GM12878 (cell line): ENCODE measurements at regions not wholly inside any gene's neighbourhood (a gene's known extent, or its start where the extent isn't known, plus 50 kb on each side); places are given as distances from the start of the nearest gene placed in this dataset.

Experiments used
- ATAC-seq: fragments of 200-7000 bp; cut with Tn5 transposase; 3 replicates; pipeline ENCODE4 v1.9.1; 2020; ENCODE audit warnings: mild to moderate bottlenecking, moderate library complexity
- BruUV-seq: library from RNA; stranded (reverse); fragments of 400-500 nt; replicated peaks from 2 replicates; lab custom pipeline; 2021; lab: Mats Ljungman, UMichigan
- CTCF ChIA-PET: fragments of 300-600 bp; sonication (Branson Sonifier 250); formaldehyde crosslinking; extraction: SDS; loops from one replicate; lab custom pipeline; 2021; ENCODE audit warnings: inconsistent platforms; lab: Yijun Ruan, JAX
- POLR2A ChIA-PET: fragments of 350-600 bp; formaldehyde crosslinking; extraction: SDS; loops from one replicate; lab custom pipeline; 2021; ENCODE audit warnings: inconsistent platforms; lab: Charles Lee
- RAD21 ChIA-PET: fragments of 300-600 bp; sonication (Branson Sonifier 250); formaldehyde crosslinking; loops from one replicate; lab custom pipeline; 2023; ENCODE audit warnings: antibody characterized with exemption; ENCODE audit not compliant: unreplicated experiment; lab: Charles Lee
- SMC1A ChIA-PET: fragments of 300-600 bp; sonication (Branson Sonifier 250); formaldehyde crosslinking; loops from one replicate; lab custom pipeline; 2023; ENCODE audit not compliant: unreplicated experiment, uncharacterized antibody; lab: Charles Lee
- DNase-seq: peaks from one replicate; pipeline ENCODE4 v3.0.0-alpha.2; 2011; ENCODE audit warnings: low read depth, low spot score
- FAIRE-seq: peaks from 3 replicates; lab custom pipeline; 2011; peaks lifted over from hg19 to GRCh38; lab: Jason Lieb, UNC
- H2AFZ ChIP-seq: 2 replicates; pipeline ENCODE4 v1.6.0; 2011; ENCODE audit warnings: low read depth, low read length, control low read depth; ENCODE audit not compliant: control insufficient read depth
- H3K27ac ChIP-seq: 2 replicates; pipeline ENCODE4 v1.5.1; 2011; ENCODE audit warnings: control low read depth; ENCODE audit not compliant: control insufficient read depth, insufficient read depth
- H3K27me3 ChIP-seq, 2 experiments: replicated peaks in 1 of 2; 2 replicates each; pipeline versions ENCODE4 v1.6.0 to v1.6.1; 2011; ENCODE audit warnings: low read length in 1 of 2; ENCODE audit not compliant: control insufficient read depth in 2 of 2, insufficient read depth in 2 of 2
- H3K36me3 ChIP-seq, 2 experiments: 2 replicates each; pipeline ENCODE4 v1.5.1; 2011; ENCODE audit warnings: low read length in 1 of 2; ENCODE audit not compliant: control insufficient read depth in 2 of 2, insufficient read depth in 2 of 2
- H3K4me1 ChIP-seq: 2 replicates; pipeline ENCODE4 v1.6.1; 2011; ENCODE audit warnings: mild to moderate bottlenecking, low read length, moderate library complexity, mixed read lengths; ENCODE audit not compliant: control insufficient read depth, insufficient read depth
- H3K4me2 ChIP-seq: 2 replicates; pipeline ENCODE4 v1.6.0; 2011; ENCODE audit warnings: control low read depth; ENCODE audit not compliant: control insufficient read depth, insufficient read depth
- H3K4me3 ChIP-seq: fragments of 200-600 bp; sonication (generic); 2 replicates; pipeline ENCODE4 v1.5.1; 2016
- H3K79me2 ChIP-seq: 2 replicates; pipeline ENCODE4 v1.6.0; 2011; ENCODE audit warnings: low read length; ENCODE audit not compliant: control insufficient read depth, insufficient read depth
- H3K9ac ChIP-seq: 2 replicates; pipeline ENCODE4 v1.8.0; 2011; ENCODE audit warnings: low read length, control low read depth, mixed read lengths; ENCODE audit not compliant: control insufficient read depth, insufficient read depth
- H3K9me3 ChIP-seq: replicated peaks from 3 replicates; pipeline ENCODE4 v1.5.1; 2011; ENCODE audit warnings: mild to moderate bottlenecking, low read length; ENCODE audit not compliant: control insufficient read depth, insufficient read depth
- H4K20me1 ChIP-seq: 2 replicates; pipeline ENCODE4 v1.6.0; 2011; ENCODE audit not compliant: control insufficient read depth, insufficient read depth
- BCLAF1 ChIP-seq: fragments of 450-650 bp; IDR thresholded peaks from 2 replicates; pipeline ENCODE4 v1.6.1; 2017; ENCODE audit warnings: antibody characterized with exemption, mild to moderate bottlenecking, moderate library complexity
- BRCA1 ChIP-seq: IDR thresholded peaks from 2 replicates; pipeline ENCODE4 v1.6.1; 2011; ENCODE audit warnings: low read depth, low read length, improper control_type of control experiment
- ETV6 ChIP-seq, 2 experiments: fragments of 450-650 bp in 1 of 2; IDR thresholded peaks in 1 of 2; conservative IDR thresholded peaks in 1 of 2; 2 replicates each; pipeline ENCODE4 v1.6.1; 2014; ENCODE audit warnings: antibody characterized with exemption in 1 of 2, borderline replicate concordance in 1 of 2, low read depth in 1 of 2, mild to moderate bottlenecking in 1 of 2, moderate library complexity in 1 of 2
- GATAD2B ChIP-seq: fragments of 450-650 bp; conservative IDR thresholded peaks from 2 replicates; pipeline ENCODE4 v1.6.1; 2017; ENCODE audit warnings: low read depth, mild to moderate bottlenecking, moderate library complexity
- REST ChIP-seq: IDR thresholded peaks from 2 replicates; pipeline ENCODE4 v1.6.1; 2012; ENCODE audit warnings: mild to moderate bottlenecking, low read depth, low read length
- STAT1 ChIP-seq: fragments of 450-650 bp; conservative IDR thresholded peaks from 2 replicates; pipeline ENCODE4 v1.6.1; 2014; ENCODE audit warnings: antibody characterized with exemption, mild to moderate bottlenecking
- TARDBP ChIP-seq: IDR thresholded peaks from 2 replicates; pipeline ENCODE4 v1.6.1; 2016; ENCODE audit warnings: borderline replicate concordance
- TCF12 ChIP-seq: IDR thresholded peaks from 2 replicates; pipeline ENCODE4 v1.6.1; 2011; ENCODE audit warnings: low read depth, mild to moderate bottlenecking, low read length
- TCF7 ChIP-seq: IDR thresholded peaks from 2 replicates; pipeline ENCODE4 v1.6.1; 2014; ENCODE audit warnings: antibody characterized with exemption, borderline replicate concordance
- ZBTB11 ChIP-seq: fragments of 450-650 bp; formaldehyde crosslinking; IDR thresholded peaks from 2 replicates; pipeline ENCODE4 v1.5.0; 2022; ENCODE audit warnings: mild to moderate bottlenecking, missing genetic modification characterization
- ZNF207 ChIP-seq: fragments of 450-650 bp; IDR thresholded peaks from 2 replicates; pipeline ENCODE4 v1.6.1; 2014; ENCODE audit warnings: antibody characterized with exemption, mild to moderate bottlenecking, borderline replicate concordance
- ZNF622 ChIP-seq: fragments of 450-650 bp; IDR thresholded peaks from 2 replicates; pipeline ENCODE4 v1.6.1; 2017; ENCODE audit warnings: mild to moderate bottlenecking, inconsistent platforms
- ZSCAN29 ChIP-seq: fragments of 450-650 bp; IDR thresholded peaks from 2 replicates; pipeline ENCODE4 v1.6.1; 2017; ENCODE audit warnings: mild to moderate bottlenecking, moderate library complexity
- WGBS: methylation state at CpG from one replicate; pipeline ENCODE4 v1.1.6; 2016; ENCODE audit warnings: low lambda C conversion rate; ENCODE audit not compliant: insufficient replicate concordance, insufficient coverage; ENCODE audit errors: missing lambda C conversion rate; 5-methylcytosine and 5-hydroxymethylcytosine counted together
- in situ Hi-C: fragments of 300-500 bp; cut with MboI; formaldehyde crosslinking; loops from 9 replicates; pipeline ENCODE4 v1.14.3; 2018; ENCODE audit warnings: mixed read lengths
- intact Hi-C: fragments of 100-400 bp; cut with micrococcal nuclease; formaldehyde crosslinking; loops from one replicate; pipeline ENCODE4 v1.14.2; 2022; ENCODE audit not compliant: unreplicated experiment

GRCh38 chr3:189025866-189026265 is 145.9 kb upstream of the TPRG1 start:
- no peak overlapping the region for H3K4me2 ChIP-seq
- POLR2A ChIA-PET = no interaction called here
- H4K20me1 ChIP-seq = no peaks in the 10 kb centered on the region
- H3K36me3 ChIP-seq = no peaks in the 10 kb centered on the region
- SMC1A ChIA-PET = no interaction called here
- no peaks in the 10 kb centered on the region for H3K79me2 ChIP-seq
- no peak overlapping the region for H3K4me3 ChIP-seq
- 0% methylated on average over 2 of the region's 2 CpGs for WGBS
- H2AFZ ChIP-seq = no peak overlapping the region
- no TSS peak for BruUV-seq
- no peaks in the 10 kb centered on the region for H3K4me1 ChIP-seq
- no peak for DNase-seq
- no peak overlapping the region for H3K9ac ChIP-seq
- intact Hi-C loops = no loop called here
- in situ Hi-C loops = no loop called here
- H3K27me3 ChIP-seq = no peaks in the 10 kb centered on the region
- H3K9me3 ChIP-seq = no peaks in the 10 kb centered on the region
- RAD21 ChIA-PET = no interaction called here
- H3K27ac ChIP-seq = no peak overlapping the region
- CTCF ChIA-PET = interaction anchor here (1.0 kb wide), 1 partner anchor 16 kb away, joined by 3 read pairs; no protein-coding TSS in a partner anchor
- FAIRE-seq = no peak
- ATAC-seq = no peak
- no peak for TF ChIP-seq ZNF207
- TF ChIP-seq BRCA1 = no peak
- no peak for TF ChIP-seq BCLAF1
- no peak for TF ChIP-seq ZBTB11
- TF ChIP-seq ZSCAN29 = no peak
- TF ChIP-seq GATAD2B = no peak
- no peak for TF ChIP-seq ZNF622
- TF ChIP-seq STAT1 = no peak
- no peak for TF ChIP-seq ETV6 (conservative IDR thresholded peaks at IDR 0.05 in 1 of 2, IDR thresholded peaks at IDR 0.05 in 1 of 2; ENCODE audit: borderline replicate concordance in 1 of 2, low read depth in 1 of 2)
- no peak for TF ChIP-seq TARDBP
- TF ChIP-seq TCF12 = no peak
- no peak for TF ChIP-seq TCF7
- TF ChIP-seq REST = no peak
